Left lung (tissue), 4 donors: ENCODE measurements at regions not wholly inside any gene's neighbourhood (a gene's known extent, or its start where the extent isn't known, plus 50 kb on each side); places are given as distances from the start of the nearest gene placed in this dataset.
"Not testable (repeated sequence)": the region's sequence is repeated elsewhere in the genome, so short reads cannot be mapped to it uniquely, and the experiment has no call there.

Experiments
- ATAC-seq: fragments of 200-7000 bp; cut with Tn5 transposase; one replicate; pipeline ENCODE4 v1.9.1; 2020; ENCODE audit warnings: moderate library complexity
- DNase-seq, 4 donors: peaks; one replicate each; pipeline ENCODE4 v3.0.0-alpha.2; 2013 to 2020
- H3K27ac ChIP-seq, 2 donors: fragments of 200-600 bp; sonication (generic) in 1 of 2; one replicate each; pipeline versions ENCODE4 v1.5.0 to v1.8.0; 2020 to 2021
- H3K27me3 ChIP-seq, 2 donors: fragments of 200-600 bp; sonication (generic) in 1 of 2; one replicate each; pipeline versions ENCODE4 v1.5.0 to v1.8.0; 2020 to 2021
- H3K36me3 ChIP-seq, 2 donors: fragments of 200-600 bp; sonication (generic) in 1 of 2; one replicate each; pipeline versions ENCODE4 v1.5.0 to v1.8.0; 2020 to 2021
- H3K4me1 ChIP-seq, 2 donors: fragments of 200-600 bp; one replicate each; pipeline ENCODE4 v1.8.0; 2021
- H3K4me3 ChIP-seq, 2 donors: fragments of 200-600 bp; sonication (generic) in 1 of 2; one replicate each; pipeline versions ENCODE4 v1.5.0 to v1.8.0; 2020 to 2021; ENCODE audit warnings: mild to moderate bottlenecking in 1 of 2
- H3K9me3 ChIP-seq, 2 donors: fragments of 200-600 bp; sonication (generic) in 1 of 2; one replicate each; pipeline versions ENCODE4 v1.5.0 to v1.8.0; 2020 to 2021
- intact Hi-C, 2 donors: fragments of 100-400 bp; cut with DNase I; formaldehyde crosslinking; loops; one replicate each; pipeline versions ENCODE4 v1.11.2 to v1.14.2; 2022
- TF ChIP-seq, protein P1 (sequence below), 2 donors: fragments of 200-600 bp; sonication (generic) in 1 of 2; IDR thresholded peaks; one replicate each; pipeline versions ENCODE4 v1.5.0 to v1.8.0; 2021; ENCODE audit warnings: antibody characterized with exemption in 2 of 2
- donor health status: DM: no; HTN: yes; CAD: no.
- donor health status: DM: no; HTN: no; CAD: no.

DNA sequence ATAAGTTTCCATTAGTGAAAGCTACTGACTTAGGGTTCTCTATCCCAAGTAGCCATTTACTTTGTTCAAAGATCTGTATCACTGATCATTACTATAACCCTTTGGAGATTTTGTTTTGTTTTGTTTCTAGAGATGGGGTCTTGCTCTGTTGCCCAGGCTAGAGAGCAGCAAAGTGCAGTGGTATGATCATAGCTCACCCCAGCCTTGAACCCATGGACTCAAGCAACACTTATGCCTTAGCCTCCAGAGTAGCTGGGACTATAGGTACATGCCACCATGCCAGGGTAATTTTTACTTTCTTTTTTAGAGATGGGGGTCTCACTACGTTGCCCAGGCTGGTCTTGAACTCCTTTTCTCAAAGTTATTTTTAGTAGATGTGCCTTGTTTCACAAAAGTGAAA lies 154.7 kb downstream of the KCNJ2 start:
- intact Hi-C loops = no loop called here
- no peaks in the 10 kb centered on the region for H3K36me3 ChIP-seq
- ATAC-seq (no peak), DNase-seq (no peak)
- no peak overlapping the region for H3K4me3 ChIP-seq
- no peak overlapping the region for H3K27ac ChIP-seq
- TF ChIP-seq, protein P1, sequence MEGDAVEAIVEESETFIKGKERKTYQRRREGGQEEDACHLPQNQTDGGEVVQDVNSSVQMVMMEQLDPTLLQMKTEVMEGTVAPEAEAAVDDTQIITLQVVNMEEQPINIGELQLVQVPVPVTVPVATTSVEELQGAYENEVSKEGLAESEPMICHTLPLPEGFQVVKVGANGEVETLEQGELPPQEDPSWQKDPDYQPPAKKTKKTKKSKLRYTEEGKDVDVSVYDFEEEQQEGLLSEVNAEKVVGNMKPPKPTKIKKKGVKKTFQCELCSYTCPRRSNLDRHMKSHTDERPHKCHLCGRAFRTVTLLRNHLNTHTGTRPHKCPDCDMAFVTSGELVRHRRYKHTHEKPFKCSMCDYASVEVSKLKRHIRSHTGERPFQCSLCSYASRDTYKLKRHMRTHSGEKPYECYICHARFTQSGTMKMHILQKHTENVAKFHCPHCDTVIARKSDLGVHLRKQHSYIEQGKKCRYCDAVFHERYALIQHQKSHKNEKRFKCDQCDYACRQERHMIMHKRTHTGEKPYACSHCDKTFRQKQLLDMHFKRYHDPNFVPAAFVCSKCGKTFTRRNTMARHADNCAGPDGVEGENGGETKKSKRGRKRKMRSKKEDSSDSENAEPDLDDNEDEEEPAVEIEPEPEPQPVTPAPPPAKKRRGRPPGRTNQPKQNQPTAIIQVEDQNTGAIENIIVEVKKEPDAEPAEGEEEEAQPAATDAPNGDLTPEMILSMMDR (IDR thresholded peaks at IDR 0.05) = no peak
- H3K27me3 ChIP-seq = no peaks in the 10 kb centered on the region
- H3K9me3 ChIP-seq = no peaks in the 10 kb centered on the region
- H3K4me1 ChIP-seq = peaks cover 0 to 17% of the 10 kb centered on the region in 2 donors

DNA sequence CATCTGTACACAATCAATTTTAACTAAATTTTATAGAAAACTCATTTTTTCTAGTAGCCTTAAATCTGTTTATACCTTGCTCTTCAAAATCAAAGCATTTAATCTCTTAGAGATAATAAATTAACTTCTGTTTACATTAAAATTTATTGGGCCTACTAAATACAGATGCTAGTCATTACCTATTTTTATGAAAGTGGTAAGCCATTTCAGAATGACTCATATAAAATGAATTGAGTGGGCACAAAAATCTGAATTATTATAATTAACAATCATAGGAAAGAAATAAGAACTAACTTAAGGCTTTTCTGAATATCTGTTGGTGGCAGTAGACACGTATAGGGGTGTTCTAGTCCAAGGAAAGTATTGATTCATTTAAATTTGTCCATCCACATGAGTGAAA lies 157.9 kb downstream of the KCNJ2 start:
- ATAC-seq = no peak

DNA sequence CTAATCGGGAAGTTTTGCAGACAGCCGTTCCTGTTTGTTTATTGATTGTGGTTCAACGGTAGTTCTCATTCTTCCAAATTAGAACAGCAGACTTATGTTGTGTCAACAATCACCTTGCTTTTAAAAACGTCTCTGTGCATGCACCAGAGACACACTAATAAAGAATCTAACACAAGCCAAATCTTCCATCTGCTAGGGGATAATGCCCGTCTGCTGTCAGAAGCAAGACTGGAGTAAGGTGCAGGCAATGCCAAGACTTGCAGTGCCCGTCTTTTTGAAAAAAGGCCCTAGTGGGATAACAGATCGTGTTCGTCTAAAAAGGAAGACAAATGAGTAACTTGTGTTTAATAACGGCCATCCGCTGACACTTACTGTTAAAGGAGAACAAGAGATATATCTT lies 158.4 kb downstream of the KCNJ2 start:
- intact Hi-C loops = no loop called here
- ATAC-seq = no peak
- TF ChIP-seq, protein P1 (IDR thresholded peaks at IDR 0.05) = no peak
- no peaks in the 10 kb centered on the region for H3K27me3 ChIP-seq
- no peaks in the 10 kb centered on the region for H3K36me3 ChIP-seq
- H3K4me1 ChIP-seq = peaks cover 0 to 5% of the 10 kb centered on the region in 2 donors
- H3K9me3 ChIP-seq = no peaks in the 10 kb centered on the region
- H3K27ac ChIP-seq = no peak overlapping the region
- H3K4me3 ChIP-seq = no peak overlapping the region
- DNase-seq = no peak

More for the DNA sequence above, 157.9 kb downstream of the KCNJ2 start:
- Histone ChIP-seq H3K4me1 (peaks cover 0 to 5% of the 10 kb centered on the region in 2 donors), H3K36me3 (no peaks in the 10 kb centered on the region), H3K4me3 (no peak overlapping the region), H3K27ac (no peak overlapping the region), H3K27me3 (no peaks in the 10 kb centered on the region), H3K9me3 (no peaks in the 10 kb centered on the region)
- intact Hi-C loops = no loop called here
- no peak for DNase-seq
- TF ChIP-seq, protein P1 (IDR thresholded peaks at IDR 0.05) = no peak

DNA sequence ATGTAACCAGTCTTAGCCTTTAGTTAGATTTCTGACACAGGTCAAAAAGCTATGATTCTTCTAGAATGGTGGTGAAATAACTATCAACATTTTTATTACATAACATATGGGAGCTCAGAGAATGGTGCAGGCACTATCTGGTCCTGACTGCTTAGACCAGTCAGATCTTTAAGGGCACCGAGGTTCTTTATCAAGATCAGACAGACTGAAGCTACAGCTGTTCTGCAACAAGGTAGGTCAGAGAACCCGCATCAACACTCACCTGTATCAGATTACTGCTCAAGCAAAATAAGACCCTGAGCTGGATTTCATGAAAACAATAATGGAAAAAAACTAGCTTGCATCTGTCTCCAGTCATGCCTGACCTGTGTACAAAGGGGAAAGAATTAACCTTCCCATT lies 160.4 kb downstream of the KCNJ2 start:
- intact Hi-C loops = no loop called here

DNA sequence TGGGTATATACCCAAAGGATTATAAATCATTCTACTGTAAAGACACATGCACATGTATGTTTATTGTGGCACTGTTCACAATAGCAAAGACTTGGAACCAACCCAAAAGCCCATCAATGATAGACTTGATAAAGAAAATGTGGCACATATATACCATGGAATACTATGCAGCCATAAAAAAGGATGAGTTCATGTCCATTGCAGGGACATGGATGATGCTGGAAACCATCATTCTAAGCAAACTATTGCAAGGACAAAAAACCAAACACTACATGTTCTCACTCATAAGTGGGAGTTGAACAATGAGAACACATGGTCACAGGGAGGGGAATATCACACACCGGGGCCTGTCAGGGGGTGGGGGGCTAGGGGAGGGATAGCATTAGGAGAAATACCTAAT lies 161.7 kb downstream of the KCNJ2 start:
- ATAC-seq, intact Hi-C loops, DNase-seq, H3K27me3 ChIP-seq, H3K27ac ChIP-seq, H3K4me1 ChIP-seq, H3K36me3 ChIP-seq, H3K9me3 ChIP-seq, H3K4me3 ChIP-seq: not testable (repeated sequence)

More for the DNA sequence above, 160.4 kb downstream of the KCNJ2 start:
- ATAC-seq = no peak
- H3K4me3 ChIP-seq = no peak overlapping the region
- no peaks in the 10 kb centered on the region for H3K36me3 ChIP-seq
- TF ChIP-seq, protein P1 (IDR thresholded peaks at IDR 0.05) = no peak
- no peaks in the 10 kb centered on the region for H3K9me3 ChIP-seq
- DNase-seq = no peak
- no peak overlapping the region for H3K27ac ChIP-seq
- peaks cover 0 to 2% of the 10 kb centered on the region in 2 donors for H3K4me1 ChIP-seq
- H3K27me3 ChIP-seq = no peaks in the 10 kb centered on the region
